ENCODE measurements at regions not wholly inside any gene's neighbourhood (a gene's known extent, or its start where the extent isn't known, plus 50 kb on each side); places are given as distances from the start of the nearest gene placed in this dataset.

- TF ChIP-seq, protein P1, sequence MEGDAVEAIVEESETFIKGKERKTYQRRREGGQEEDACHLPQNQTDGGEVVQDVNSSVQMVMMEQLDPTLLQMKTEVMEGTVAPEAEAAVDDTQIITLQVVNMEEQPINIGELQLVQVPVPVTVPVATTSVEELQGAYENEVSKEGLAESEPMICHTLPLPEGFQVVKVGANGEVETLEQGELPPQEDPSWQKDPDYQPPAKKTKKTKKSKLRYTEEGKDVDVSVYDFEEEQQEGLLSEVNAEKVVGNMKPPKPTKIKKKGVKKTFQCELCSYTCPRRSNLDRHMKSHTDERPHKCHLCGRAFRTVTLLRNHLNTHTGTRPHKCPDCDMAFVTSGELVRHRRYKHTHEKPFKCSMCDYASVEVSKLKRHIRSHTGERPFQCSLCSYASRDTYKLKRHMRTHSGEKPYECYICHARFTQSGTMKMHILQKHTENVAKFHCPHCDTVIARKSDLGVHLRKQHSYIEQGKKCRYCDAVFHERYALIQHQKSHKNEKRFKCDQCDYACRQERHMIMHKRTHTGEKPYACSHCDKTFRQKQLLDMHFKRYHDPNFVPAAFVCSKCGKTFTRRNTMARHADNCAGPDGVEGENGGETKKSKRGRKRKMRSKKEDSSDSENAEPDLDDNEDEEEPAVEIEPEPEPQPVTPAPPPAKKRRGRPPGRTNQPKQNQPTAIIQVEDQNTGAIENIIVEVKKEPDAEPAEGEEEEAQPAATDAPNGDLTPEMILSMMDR (IDR thresholded peaks at IDR 0.05; ENCODE audit: insufficient read depth, low read depth, low read length, missing control alignments): no peak
- DNase-seq (ENCODE audit: low read depth): no peak
- no peak overlapping the region for H3K4me3 ChIP-seq (ENCODE audit: low read length)
These were observed 90.2 kb upstream of the LINGO1 start for GRCh38 chr15:77722759-77723460.

DNA sequence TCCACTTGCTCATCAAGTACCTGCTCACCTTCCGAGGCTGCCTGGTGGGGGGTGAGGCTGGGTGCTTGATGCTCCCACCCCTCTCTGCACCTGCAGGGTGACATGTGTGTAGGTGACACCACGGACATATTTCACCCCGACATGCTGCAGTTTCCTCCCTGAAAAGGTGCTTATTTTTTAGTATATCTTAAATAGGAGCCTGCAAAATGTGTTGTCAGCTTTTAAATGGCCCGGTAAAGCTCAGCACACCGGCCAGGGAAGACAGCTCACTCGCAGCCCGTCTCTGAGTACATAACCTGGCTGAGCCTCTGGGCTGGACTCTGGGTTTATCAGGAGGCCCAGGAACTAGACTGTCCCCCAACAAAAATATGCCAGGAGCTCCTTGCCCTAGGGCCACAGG lies 89.3 kb upstream of the LINGO1 start:
- no peak overlapping the region for H3K4me3 ChIP-seq (ENCODE audit: low read length)
- DNase-seq (ENCODE audit: low read depth): no peak
- TF ChIP-seq, protein P1 (IDR thresholded peaks at IDR 0.05; ENCODE audit: insufficient read depth, low read depth, low read length, missing control alignments): no peak

- TF ChIP-seq, protein P1 (IDR thresholded peaks at IDR 0.05; ENCODE audit: insufficient read depth, low read depth, low read length, missing control alignments): no peak
- H3K4me3 ChIP-seq (ENCODE audit: low read length): no peak overlapping the region
- DNase-seq (ENCODE audit: low read depth): no peak
These were observed 87.9 kb upstream of the LINGO1 start for GRCh38 chr15:77720655-77721054.

- no peak overlapping the region for H3K4me3 ChIP-seq (ENCODE audit: low read length)
- TF ChIP-seq, protein P1 (IDR thresholded peaks at IDR 0.05; ENCODE audit: insufficient read depth, low read depth, low read length, missing control alignments): no peak
- no peak for DNase-seq (ENCODE audit: low read depth)
These were observed 87.5 kb upstream of the LINGO1 start for GRCh38 chr15:77720173-77720572.

- TF ChIP-seq, protein P1 (IDR thresholded peaks at IDR 0.05; ENCODE audit: insufficient read depth, low read depth, low read length, missing control alignments): no peak
- DNase-seq (ENCODE audit: low read depth): no peak
These were observed 86.7 kb upstream of the LINGO1 start for GRCh38 chr15:77719450-77719849.

DNA sequence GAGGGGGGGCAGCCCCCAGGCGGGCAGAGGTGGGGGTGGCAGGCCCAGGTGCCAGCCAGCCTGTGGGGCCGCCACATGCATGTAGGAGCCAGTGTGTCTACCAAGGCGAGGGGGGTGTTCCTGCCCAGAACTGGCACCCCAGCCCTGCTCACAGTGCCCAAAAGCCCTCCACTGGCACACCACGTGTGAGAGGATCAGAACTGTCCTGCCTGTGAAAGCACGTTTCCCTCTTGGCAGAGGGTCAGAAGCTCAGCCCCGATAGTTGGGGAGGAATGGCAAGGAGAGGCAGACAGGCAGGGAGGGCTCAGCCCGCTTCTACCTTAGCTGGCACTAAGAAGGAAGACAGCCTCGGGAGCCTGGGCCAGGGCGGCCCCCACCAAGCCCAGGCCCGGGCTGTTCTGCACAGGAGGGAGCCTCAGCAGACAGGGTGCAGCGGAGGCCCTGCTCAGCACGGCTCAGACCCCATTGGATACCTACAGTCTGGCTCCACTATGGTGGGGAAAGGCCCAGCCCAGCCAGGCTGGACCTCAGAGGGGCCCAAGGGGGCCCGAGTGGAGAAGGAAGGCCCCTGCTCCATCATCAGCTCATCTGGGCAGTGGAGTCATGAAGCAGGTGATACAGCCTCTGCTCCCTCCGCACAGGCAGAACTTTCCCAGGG lies 84.8 kb upstream of the LINGO1 start:
- TF ChIP-seq, protein P1 (IDR thresholded peaks at IDR 0.05; ENCODE audit: insufficient read depth, low read depth, low read length, missing control alignments): no peak
- no peak for DNase-seq (ENCODE audit: low read depth)
- no peak overlapping the region for H3K4me3 ChIP-seq (ENCODE audit: low read length)

More at GRCh38 chr15:77719450-77719849, 86.7 kb upstream of the LINGO1 start:
- H3K4me3 ChIP-seq (ENCODE audit: low read length): no peak overlapping the region

Data from epithelial cell of esophagus (primary cell).